ENCODE measurements at regions not wholly inside any gene's neighbourhood (a gene's known extent, or its start where the extent isn't known, plus 50 kb on each side); places are given as distances from the start of the nearest gene placed in this dataset.

DNA sequence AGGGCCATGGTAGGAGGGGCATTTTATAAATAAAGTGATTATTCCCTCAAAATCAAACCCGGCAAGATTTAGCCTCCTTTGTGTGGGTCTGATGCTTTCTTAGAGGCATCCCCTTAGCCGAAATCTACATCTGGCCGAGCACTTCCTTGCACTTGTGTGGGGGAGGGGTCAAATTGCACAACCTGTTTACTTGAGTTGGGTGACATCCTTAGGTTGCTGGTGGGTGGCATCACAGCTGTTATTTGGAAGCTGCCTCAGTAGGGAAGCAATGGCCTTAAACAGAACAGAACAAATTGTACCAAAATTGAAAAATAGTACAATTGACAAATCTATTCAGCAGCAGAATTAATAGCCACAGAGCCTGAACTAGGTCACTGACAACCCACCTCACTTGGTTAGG, 546.1 kb downstream of the SNAPC1 start:
- no peak for DNase-seq (ENCODE audit: extremely low read depth, insufficient read length)
- Histone ChIP-seq H3K4me3 (replicated peaks; ENCODE audit: low read depth, low read length) (no peak overlapping the region), H3K27me3 (replicated peaks; ENCODE audit: control insufficient read depth, insufficient read depth, low read length) (no peaks in the 10 kb centered on the region), H3K36me3 (ENCODE audit: control insufficient read depth, insufficient read depth, low read length) (no peaks in the 10 kb centered on the region)
- TF ChIP-seq, protein P1, sequence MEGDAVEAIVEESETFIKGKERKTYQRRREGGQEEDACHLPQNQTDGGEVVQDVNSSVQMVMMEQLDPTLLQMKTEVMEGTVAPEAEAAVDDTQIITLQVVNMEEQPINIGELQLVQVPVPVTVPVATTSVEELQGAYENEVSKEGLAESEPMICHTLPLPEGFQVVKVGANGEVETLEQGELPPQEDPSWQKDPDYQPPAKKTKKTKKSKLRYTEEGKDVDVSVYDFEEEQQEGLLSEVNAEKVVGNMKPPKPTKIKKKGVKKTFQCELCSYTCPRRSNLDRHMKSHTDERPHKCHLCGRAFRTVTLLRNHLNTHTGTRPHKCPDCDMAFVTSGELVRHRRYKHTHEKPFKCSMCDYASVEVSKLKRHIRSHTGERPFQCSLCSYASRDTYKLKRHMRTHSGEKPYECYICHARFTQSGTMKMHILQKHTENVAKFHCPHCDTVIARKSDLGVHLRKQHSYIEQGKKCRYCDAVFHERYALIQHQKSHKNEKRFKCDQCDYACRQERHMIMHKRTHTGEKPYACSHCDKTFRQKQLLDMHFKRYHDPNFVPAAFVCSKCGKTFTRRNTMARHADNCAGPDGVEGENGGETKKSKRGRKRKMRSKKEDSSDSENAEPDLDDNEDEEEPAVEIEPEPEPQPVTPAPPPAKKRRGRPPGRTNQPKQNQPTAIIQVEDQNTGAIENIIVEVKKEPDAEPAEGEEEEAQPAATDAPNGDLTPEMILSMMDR (IDR thresholded peaks at IDR 0.05; ENCODE audit: insufficient read depth, low read length, poor library complexity, severe bottlenecking), result no peak

DNA sequence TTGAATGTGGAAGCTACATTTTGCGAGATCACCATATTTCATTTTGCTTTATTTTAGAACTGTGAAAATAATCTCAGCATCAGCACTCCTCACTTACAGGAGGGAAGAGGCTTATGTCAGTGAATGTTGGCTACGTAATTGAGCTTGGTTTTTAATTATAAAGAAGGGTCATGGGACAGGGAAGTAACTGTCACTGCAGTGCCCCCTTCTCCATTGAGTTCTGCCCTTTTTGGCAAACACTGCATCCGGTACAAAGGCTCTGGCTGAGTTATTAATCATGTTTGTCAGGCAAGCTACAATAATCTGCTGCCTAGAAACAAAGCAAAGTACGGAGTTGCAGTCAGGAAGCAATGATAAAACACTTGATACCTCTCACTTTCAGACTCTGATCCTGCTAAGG, 546.7 kb downstream of the SNAPC1 start:
- TF ChIP-seq, protein P1 (IDR thresholded peaks at IDR 0.05; ENCODE audit: insufficient read depth, low read length, poor library complexity, severe bottlenecking), result no peak
- Histone ChIP-seq H3K4me3 (replicated peaks; ENCODE audit: low read depth, low read length) (no peak overlapping the region), H3K36me3 (ENCODE audit: control insufficient read depth, insufficient read depth, low read length) (no peaks in the 10 kb centered on the region), H3K27me3 (replicated peaks; ENCODE audit: control insufficient read depth, insufficient read depth, low read length) (no peaks in the 10 kb centered on the region)
- DNase-seq (ENCODE audit: extremely low read depth, insufficient read length), result no peak

DNA sequence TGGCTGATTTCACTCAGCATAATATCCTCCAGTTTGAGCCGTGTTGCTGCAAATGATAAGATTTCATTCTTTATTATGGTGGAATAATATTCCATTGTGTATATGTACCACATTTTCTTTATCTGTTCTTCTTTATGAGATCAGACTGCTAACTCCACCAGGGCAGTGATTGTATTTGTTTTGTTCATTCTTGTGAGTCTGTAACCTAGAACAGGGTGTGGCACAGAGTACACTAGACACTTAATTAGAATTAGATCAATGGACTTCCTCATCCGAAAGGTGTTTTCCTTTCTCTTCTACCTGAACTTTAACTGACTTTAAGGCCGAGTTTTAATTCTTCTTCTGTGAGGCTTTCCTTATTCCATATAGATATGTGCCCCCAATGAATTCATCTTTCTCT, 551.0 kb downstream of the SNAPC1 start:
- no peaks in the 10 kb centered on the region for H3K27me3 ChIP-seq (replicated peaks; ENCODE audit: control insufficient read depth, insufficient read depth, low read length)
- no peak for DNase-seq (ENCODE audit: extremely low read depth, insufficient read length)

DNA sequence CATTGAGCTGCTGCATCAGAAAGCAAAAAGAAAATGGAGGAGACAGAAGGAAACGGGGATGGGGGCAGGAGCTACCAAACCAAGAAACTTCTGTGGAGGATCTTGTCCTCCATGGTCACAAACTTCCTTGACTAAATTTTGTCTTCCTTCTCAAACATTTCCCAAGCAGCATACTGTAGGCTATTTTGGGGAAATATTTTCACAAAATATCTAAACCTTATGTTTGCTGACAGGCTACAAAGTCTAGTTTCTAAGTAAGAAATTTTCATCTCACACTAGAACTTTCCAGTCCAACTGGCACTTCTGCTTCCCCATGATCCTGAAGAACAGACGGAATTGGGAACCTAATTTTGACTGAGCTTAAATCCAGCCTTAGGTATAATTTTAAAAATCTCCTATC, 552.0 kb downstream of the SNAPC1 start:
- Histone ChIP-seq H3K36me3 (ENCODE audit: control insufficient read depth, insufficient read depth, low read length) (no peaks in the 10 kb centered on the region), H3K27me3 (replicated peaks; ENCODE audit: control insufficient read depth, insufficient read depth, low read length) (no peaks in the 10 kb centered on the region), H3K4me3 (replicated peaks; ENCODE audit: low read depth, low read length) (no peak overlapping the region)
- DNase-seq (ENCODE audit: extremely low read depth, insufficient read length), result no peak
- TF ChIP-seq, protein P1 (IDR thresholded peaks at IDR 0.05; ENCODE audit: insufficient read depth, low read length, poor library complexity, severe bottlenecking), result no peak

More for the DNA sequence above, 551.0 kb downstream of the SNAPC1 start:
- Histone ChIP-seq H3K4me3 (replicated peaks; ENCODE audit: low read depth, low read length) (no peak overlapping the region), H3K36me3 (ENCODE audit: control insufficient read depth, insufficient read depth, low read length) (no peaks in the 10 kb centered on the region)
- TF ChIP-seq, protein P1 (IDR thresholded peaks at IDR 0.05; ENCODE audit: insufficient read depth, low read length, poor library complexity, severe bottlenecking), result no peak

DNA sequence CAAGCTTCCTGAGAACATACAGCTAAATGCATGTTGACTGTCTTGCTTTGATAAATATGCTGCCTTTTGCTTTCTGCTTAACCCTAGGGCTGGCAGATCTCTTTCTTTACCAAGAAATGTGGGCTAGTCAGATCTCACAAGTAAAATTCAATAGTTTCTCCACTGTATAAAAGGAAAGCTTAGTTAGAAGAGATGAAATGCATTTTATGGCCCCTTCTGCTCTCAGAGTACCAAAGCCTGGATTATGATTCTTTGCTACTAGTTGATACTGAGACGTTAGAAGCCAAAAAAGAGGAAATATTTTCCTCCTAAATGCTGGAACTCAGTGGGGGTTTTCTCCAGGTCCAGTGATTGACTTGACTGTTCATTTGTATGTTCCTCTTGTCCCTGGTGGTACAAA, 552.7 kb downstream of the SNAPC1 start:
- Histone ChIP-seq H3K4me3 (replicated peaks; ENCODE audit: low read depth, low read length) (no peak overlapping the region), H3K27me3 (replicated peaks; ENCODE audit: control insufficient read depth, insufficient read depth, low read length) (no peaks in the 10 kb centered on the region), H3K36me3 (ENCODE audit: control insufficient read depth, insufficient read depth, low read length) (no peaks in the 10 kb centered on the region)
- TF ChIP-seq, protein P1 (IDR thresholded peaks at IDR 0.05; ENCODE audit: insufficient read depth, low read length, poor library complexity, severe bottlenecking), result no peak
- no peak for DNase-seq (ENCODE audit: extremely low read depth, insufficient read length)

DNA sequence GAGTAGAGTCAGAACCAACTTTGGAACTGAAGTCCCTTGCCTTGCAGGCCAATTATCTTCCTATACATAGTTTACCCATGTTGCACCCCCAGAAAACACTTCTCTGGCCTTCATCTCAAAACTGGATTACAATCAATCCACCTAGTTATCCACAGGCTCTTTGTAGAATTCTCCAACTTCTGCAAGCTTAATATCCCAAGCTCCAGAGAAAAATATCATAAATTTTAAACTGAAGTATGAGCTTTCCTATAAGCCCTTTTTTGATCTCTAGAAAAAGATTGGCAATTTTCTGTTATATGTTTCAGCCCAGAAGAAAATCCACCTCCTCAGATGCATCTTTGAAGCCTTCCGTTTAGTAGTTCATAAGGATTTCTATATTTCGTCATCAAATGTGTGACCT, 553.4 kb downstream of the SNAPC1 start:
- Histone ChIP-seq H3K27me3 (replicated peaks; ENCODE audit: control insufficient read depth, insufficient read depth, low read length) (no peaks in the 10 kb centered on the region), H3K36me3 (ENCODE audit: control insufficient read depth, insufficient read depth, low read length) (no peaks in the 10 kb centered on the region), H3K4me3 (replicated peaks; ENCODE audit: low read depth, low read length) (no peak overlapping the region)
- no peak for DNase-seq (ENCODE audit: extremely low read depth, insufficient read length)
- TF ChIP-seq, protein P1 (IDR thresholded peaks at IDR 0.05; ENCODE audit: insufficient read depth, low read length, poor library complexity, severe bottlenecking), result no peak

All from GM06990 (cell line).